ENCODE measurements at regions not wholly inside any gene's neighbourhood (a gene's known extent, or its start where the extent isn't known, plus 50 kb on each side); places are given as distances from the start of the nearest gene placed in this dataset.

DNA sequence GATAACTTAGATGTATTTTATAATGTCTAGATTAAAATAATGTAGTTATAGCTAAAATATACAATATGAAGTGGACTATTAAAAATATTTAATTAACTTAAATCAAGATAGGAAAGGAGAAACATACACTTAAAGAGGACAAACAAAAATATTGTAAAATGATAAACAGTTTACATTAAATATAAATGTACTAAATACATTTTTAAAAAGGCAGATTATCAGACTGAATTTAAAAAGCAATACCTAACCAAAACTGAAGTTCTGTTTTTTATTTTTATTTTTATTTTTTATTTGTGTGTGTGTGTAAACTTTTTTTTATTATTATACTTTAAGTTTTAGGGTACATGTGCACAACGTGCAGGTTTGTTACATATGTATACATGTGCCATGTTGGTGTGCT is 811.6 kb upstream of the INTU start:
- no peak for TF ChIP-seq YY1 (IDR thresholded peaks at IDR 0.05; ENCODE audit: insufficient read depth, insufficient read length)
- TF ChIP-seq SUZ12 (IDR thresholded peaks at IDR 0.05; ENCODE audit: extremely low read depth, insufficient read depth, insufficient read length), result no peak
- TF ChIP-seq ZNF274 (IDR thresholded peaks at IDR 0.05; ENCODE audit: low read depth, low read length), result no peak
